ENCODE measurements at regions not wholly inside any gene's neighbourhood (a gene's known extent, or its start where the extent isn't known, plus 50 kb on each side); places are given as distances from the start of the nearest gene placed in this dataset.

- no peak for TF ChIP-seq EZH2 (IDR thresholded peaks at IDR 0.05; ENCODE audit: borderline replicate concordance, low read depth, low read length, severe bottlenecking)
- TF ChIP-seq, protein P1, sequence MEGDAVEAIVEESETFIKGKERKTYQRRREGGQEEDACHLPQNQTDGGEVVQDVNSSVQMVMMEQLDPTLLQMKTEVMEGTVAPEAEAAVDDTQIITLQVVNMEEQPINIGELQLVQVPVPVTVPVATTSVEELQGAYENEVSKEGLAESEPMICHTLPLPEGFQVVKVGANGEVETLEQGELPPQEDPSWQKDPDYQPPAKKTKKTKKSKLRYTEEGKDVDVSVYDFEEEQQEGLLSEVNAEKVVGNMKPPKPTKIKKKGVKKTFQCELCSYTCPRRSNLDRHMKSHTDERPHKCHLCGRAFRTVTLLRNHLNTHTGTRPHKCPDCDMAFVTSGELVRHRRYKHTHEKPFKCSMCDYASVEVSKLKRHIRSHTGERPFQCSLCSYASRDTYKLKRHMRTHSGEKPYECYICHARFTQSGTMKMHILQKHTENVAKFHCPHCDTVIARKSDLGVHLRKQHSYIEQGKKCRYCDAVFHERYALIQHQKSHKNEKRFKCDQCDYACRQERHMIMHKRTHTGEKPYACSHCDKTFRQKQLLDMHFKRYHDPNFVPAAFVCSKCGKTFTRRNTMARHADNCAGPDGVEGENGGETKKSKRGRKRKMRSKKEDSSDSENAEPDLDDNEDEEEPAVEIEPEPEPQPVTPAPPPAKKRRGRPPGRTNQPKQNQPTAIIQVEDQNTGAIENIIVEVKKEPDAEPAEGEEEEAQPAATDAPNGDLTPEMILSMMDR (IDR thresholded peaks at IDR 0.05; ENCODE audit: borderline replicate concordance, extremely low read depth, low read length, poor library complexity, severe bottlenecking): no peak
These were observed 364.2 kb upstream of the AMELY start for GRCh38 chrY:7275751-7276150.
